CD14-positive monocyte (primary cell): ENCODE measurements at regions not wholly inside any gene's neighbourhood (a gene's known extent, or its start where the extent isn't known, plus 50 kb on each side); places are given as distances from the start of the nearest gene placed in this dataset.
A peak's percentile ranks its signal among the peaks of the same experiment; 100 is the strongest.

Source experiments
- DNase-seq, 3 donors: peaks; one replicate each; pipeline ENCODE4 v3.0.0-alpha.2; 2011 to 2022
- H2AFZ ChIP-seq: 2 replicates; pipeline ENCODE4 v1.6.0; 2012; ENCODE audit warnings: mild to moderate bottlenecking, low read depth, low read length, inconsistent platforms; ENCODE audit not compliant: insufficient read depth, poor library complexity, severe bottlenecking
- H3K27ac ChIP-seq, 2 donors: 1 replicate in 1 of 2; 2 replicates in 1 of 2; pipeline ENCODE4 v1.5.1; 2012 to 2013; ENCODE audit warnings: low read length in 2 of 2, control low read depth in 1 of 2, inconsistent platforms in 1 of 2, low read depth in 1 of 2, mild to moderate bottlenecking in 1 of 2
- H3K27me3 ChIP-seq, 2 donors: one replicate each; pipeline versions ENCODE4 v1.6.0 to v1.6.1; 2011 to 2013; ENCODE audit warnings: low read length in 2 of 2; ENCODE audit not compliant: control insufficient read depth in 2 of 2, insufficient read depth in 2 of 2
- H3K36me3 ChIP-seq, 2 donors: replicated peaks in 1 of 2; 1 replicate in 1 of 2; 2 replicates in 1 of 2; pipeline versions ENCODE4 v1.5.1 to v1.6.1; 2012 to 2013; ENCODE audit warnings: low read length in 2 of 2, control low read depth in 1 of 2, inconsistent platforms in 1 of 2, mild to moderate bottlenecking in 1 of 2; ENCODE audit not compliant: insufficient read depth in 2 of 2, control insufficient read depth in 1 of 2
- H3K4me1 ChIP-seq, 2 donors: 1 replicate in 1 of 2; 2 replicates in 1 of 2; pipeline versions ENCODE4 v1.5.1 to v1.6.1; 2012 to 2013; ENCODE audit warnings: low read length in 2 of 2, control low read depth in 1 of 2, inconsistent platforms in 1 of 2, mild to moderate bottlenecking in 1 of 2, moderate library complexity in 1 of 2; ENCODE audit not compliant: insufficient read depth in 2 of 2, control insufficient read depth in 1 of 2
- H3K4me2 ChIP-seq: replicated peaks from 2 replicates; pipeline ENCODE3; 2012; ENCODE audit warnings: low read length, moderate library complexity, mild to moderate bottlenecking; ENCODE audit not compliant: poor library complexity, severe bottlenecking; ENCODE audit errors: extremely low read depth
- H3K4me3 ChIP-seq, 3 experiments: fragments of 200-600 bp in 1 of 3; sonication (generic) in 1 of 3; replicated peaks in 1 of 3; 1 replicate in 2 of 3; 2 replicates in 1 of 3; pipeline ENCODE4 v1.5.1; 2011 to 2013; ENCODE audit warnings: low read length in 3 of 3, mild to moderate bottlenecking in 3 of 3, control low read depth in 2 of 3, low read depth in 2 of 3, inconsistent platforms in 1 of 3, moderate library complexity in 1 of 3
- H3K79me2 ChIP-seq: 2 replicates; pipeline ENCODE4 v1.6.0; 2012; ENCODE audit warnings: mild to moderate bottlenecking, control low read depth, inconsistent platforms, low read length, moderate library complexity; ENCODE audit not compliant: insufficient read depth
- H3K9ac ChIP-seq: 2 replicates; pipeline ENCODE4 v1.6.0; 2017; ENCODE audit warnings: low read length, mild to moderate bottlenecking; ENCODE audit not compliant: insufficient read depth, poor library complexity, severe bottlenecking
- H3K9me3 ChIP-seq, 2 donors: replicated peaks in 1 of 2; 1 replicate in 1 of 2; 2 replicates in 1 of 2; pipeline versions ENCODE4 v1.5.1 to v1.6.1; 2012 to 2013; ENCODE audit warnings: low read length in 2 of 2, control low read depth in 1 of 2; ENCODE audit not compliant: control insufficient read depth in 1 of 2, insufficient read depth in 1 of 2
- H4K20me1 ChIP-seq: 2 replicates; pipeline ENCODE4 v1.6.0; 2012; ENCODE audit warnings: mild to moderate bottlenecking, low read length, control low read depth, moderate library complexity; ENCODE audit not compliant: insufficient read depth
- H3K27ac Mint-ChIP-seq, 7 donors: one replicate each; pipeline ENCODE4 v1.8.0; 2020; ENCODE audit warnings: mild to moderate bottlenecking in 7 of 7, mixed read lengths in 7 of 7, moderate library complexity in 6 of 7, inconsistent platforms in 2 of 7
- H3K27me3 Mint-ChIP-seq, 3 donors: one replicate each; pipeline ENCODE4 v1.8.0; 2021 to 2022; ENCODE audit warnings: low read depth in 3 of 3, mild to moderate bottlenecking in 3 of 3, mixed read lengths in 3 of 3, moderate library complexity in 3 of 3, inconsistent platforms in 1 of 3
- H3K36me3 Mint-ChIP-seq, 2 donors: one replicate each; pipeline ENCODE4 v1.8.0; 2020; ENCODE audit warnings: mixed read lengths in 2 of 2, inconsistent platforms in 1 of 2, mild to moderate bottlenecking in 1 of 2
- H3K4me1 Mint-ChIP-seq: one replicate; pipeline ENCODE4 v1.8.0; 2020; ENCODE audit warnings: mild to moderate bottlenecking, mixed read lengths
- H3K4me3 Mint-ChIP-seq, 2 donors: one replicate each; pipeline ENCODE4 v1.8.0; 2020; ENCODE audit warnings: mild to moderate bottlenecking in 2 of 2, mixed read lengths in 2 of 2, moderate library complexity in 1 of 2
- H3K9me3 Mint-ChIP-seq, 7 donors: one replicate each; pipeline ENCODE4 v1.8.0; 2020 to 2022; ENCODE audit warnings: mixed read lengths in 7 of 7, mild to moderate bottlenecking in 6 of 7, moderate library complexity in 6 of 7, inconsistent platforms in 2 of 7
- WGBS: methylation state at CpG from one replicate; pipeline ENCODE4 v1.1.5; 2013; ENCODE audit warnings: missing lambda C conversion rate; ENCODE audit not compliant: insufficient coverage; 5-methylcytosine and 5-hydroxymethylcytosine counted together
- intact Hi-C, 2 donors: fragments of 100-400 bp; cut with micrococcal nuclease; formaldehyde crosslinking; loops; one replicate each; pipeline versions ENCODE4 v1.15.0 to v1.15.1; 2023
- TF ChIP-seq, protein P1 (sequence below): fragments of 200-600 bp; IDR thresholded peaks from one replicate; pipeline ENCODE4 v1.8.0; 2022; ENCODE audit warnings: antibody characterized with exemption, mild to moderate bottlenecking

DNA sequence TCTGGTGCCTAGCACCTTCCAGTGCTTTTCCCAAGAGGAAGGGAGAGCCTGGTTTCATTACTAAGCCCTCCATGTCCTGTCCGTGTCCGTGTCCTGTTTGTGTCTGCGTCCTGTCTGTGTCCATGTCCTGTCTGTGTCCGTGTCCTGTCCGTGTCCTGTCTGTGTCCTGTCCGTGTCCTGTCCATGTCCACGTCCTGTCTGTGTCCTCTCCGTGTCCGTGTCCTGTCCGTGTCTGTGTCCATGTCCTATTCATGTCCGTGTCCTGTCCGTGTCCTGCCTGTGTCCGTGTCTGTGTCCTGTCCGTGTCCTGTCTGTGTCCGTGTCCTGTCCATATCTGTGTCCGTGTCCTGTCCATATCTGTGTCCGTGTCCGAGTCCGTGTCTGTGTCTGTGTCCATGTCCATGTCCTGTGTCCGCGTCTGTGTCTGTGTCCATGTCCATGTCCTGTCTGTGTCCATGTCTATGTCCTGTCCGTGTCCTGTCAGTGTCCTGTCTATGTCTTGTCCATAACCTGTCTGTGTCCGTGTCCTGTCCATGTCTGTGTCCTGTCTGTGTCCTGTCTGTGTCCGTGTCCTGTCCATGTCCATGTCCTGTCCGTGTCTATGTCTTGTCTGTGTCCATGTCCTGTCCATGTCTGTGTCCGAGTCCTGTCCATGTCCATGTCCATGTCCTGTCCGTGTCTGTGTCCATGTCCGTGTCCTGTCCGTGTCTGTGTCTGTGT, 54.4 kb upstream of the BHLHE23 start:
- Mint-ChIP-seq H3K9me3 (peaks cover 0 to 10% (median 5%) of the 10 kb centered on the region in 7 donors), H3K4me1 (no peaks in the 10 kb centered on the region), H3K27me3 (peaks cover 4 to 6% (median 6%) of the 10 kb centered on the region in 3 donors), H3K27ac (peak overlapping the region in 1 of 7 donors; percentile 18), H3K36me3 (no peaks in the 10 kb centered on the region), H3K4me3 (no peak overlapping the region)
- DNase-seq, result no peak
- TF ChIP-seq, protein P1, sequence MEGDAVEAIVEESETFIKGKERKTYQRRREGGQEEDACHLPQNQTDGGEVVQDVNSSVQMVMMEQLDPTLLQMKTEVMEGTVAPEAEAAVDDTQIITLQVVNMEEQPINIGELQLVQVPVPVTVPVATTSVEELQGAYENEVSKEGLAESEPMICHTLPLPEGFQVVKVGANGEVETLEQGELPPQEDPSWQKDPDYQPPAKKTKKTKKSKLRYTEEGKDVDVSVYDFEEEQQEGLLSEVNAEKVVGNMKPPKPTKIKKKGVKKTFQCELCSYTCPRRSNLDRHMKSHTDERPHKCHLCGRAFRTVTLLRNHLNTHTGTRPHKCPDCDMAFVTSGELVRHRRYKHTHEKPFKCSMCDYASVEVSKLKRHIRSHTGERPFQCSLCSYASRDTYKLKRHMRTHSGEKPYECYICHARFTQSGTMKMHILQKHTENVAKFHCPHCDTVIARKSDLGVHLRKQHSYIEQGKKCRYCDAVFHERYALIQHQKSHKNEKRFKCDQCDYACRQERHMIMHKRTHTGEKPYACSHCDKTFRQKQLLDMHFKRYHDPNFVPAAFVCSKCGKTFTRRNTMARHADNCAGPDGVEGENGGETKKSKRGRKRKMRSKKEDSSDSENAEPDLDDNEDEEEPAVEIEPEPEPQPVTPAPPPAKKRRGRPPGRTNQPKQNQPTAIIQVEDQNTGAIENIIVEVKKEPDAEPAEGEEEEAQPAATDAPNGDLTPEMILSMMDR, result no peak
- Histone ChIP-seq H3K4me3 (no peak overlapping the region), H3K4me2 (no peak overlapping the region), H3K9me3 (peaks cover 8 to 16% of the 10 kb centered on the region in 2 donors), H4K20me1 (no peaks in the 10 kb centered on the region), H3K27ac (no peak overlapping the region), H3K27me3 (no peaks in the 10 kb centered on the region), H3K4me1 (no peaks in the 10 kb centered on the region), H3K79me2 (no peaks in the 10 kb centered on the region), H3K9ac (no peak overlapping the region), H2AFZ (no peak overlapping the region), H3K36me3 (no peaks in the 10 kb centered on the region)
- intact Hi-C loops, result no loop called here
- 96% methylated on average over 29 of the region's 29 CpGs for WGBS

DNA sequence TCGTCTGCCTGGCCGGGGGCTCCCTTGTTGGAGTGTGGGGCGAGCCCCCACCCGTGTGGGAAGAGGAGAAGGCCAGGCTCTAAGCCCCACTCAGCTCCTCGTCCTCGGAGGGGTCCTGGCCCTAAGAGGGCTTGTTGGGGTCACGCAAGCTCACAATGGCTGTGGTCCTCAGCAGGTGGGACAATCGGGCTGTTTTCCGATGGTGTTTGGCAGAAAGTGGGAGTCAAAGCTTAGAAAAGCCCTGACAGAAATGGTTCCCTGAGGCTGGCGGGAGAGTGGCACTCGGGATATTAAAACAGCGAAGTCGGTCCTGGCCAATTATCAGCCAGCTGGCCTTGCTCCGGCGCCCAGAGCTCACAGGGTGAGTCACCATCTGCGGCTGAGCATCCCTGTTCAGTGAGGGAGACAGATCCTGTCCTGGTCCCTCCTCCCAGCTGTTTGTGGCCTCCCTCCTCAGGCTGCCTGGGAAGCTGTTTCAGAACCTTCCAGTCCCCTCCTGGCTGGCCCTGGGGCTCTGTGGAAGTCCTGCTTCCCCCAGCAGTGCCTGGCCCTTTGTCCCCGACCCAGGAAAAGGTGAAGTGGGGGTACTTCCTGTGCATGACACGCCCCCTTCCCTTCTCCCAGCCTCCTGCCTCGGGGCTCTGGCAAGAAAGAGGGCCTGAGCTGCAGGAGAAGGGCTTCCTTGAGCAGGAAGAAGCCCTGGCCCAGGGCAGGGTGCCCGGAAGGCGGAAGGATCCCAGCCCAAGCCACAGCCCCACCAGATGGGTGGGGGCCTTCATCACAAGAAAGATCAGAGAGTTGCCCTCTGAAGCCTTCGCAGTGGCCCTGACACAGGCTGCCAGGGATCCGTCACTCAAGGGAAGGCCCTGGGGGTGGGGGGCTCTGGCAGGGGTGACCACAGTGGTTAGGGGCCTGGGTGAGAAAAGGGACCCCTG, 53.6 kb upstream of the BHLHE23 start:
- Histone ChIP-seq H3K4me1 (no peaks in the 10 kb centered on the region), H3K27me3 (no peaks in the 10 kb centered on the region), H3K9me3 (peaks cover 8 to 16% of the 10 kb centered on the region in 2 donors), H3K36me3 (no peaks in the 10 kb centered on the region), H4K20me1 (no peaks in the 10 kb centered on the region), H3K27ac (no peak overlapping the region), H3K4me3 (no peak overlapping the region), H3K4me2 (no peak overlapping the region), H2AFZ (no peak overlapping the region), H3K9ac (no peak overlapping the region), H3K79me2 (no peaks in the 10 kb centered on the region)
- TF ChIP-seq, protein P1, result no peak
- no peak for DNase-seq
- H3K4me1 Mint-ChIP-seq, result no peaks in the 10 kb centered on the region
- 82% methylated on average over 21 of the region's 23 CpGs for WGBS
- intact Hi-C loops, result no loop called here
- H3K9me3 Mint-ChIP-seq, result peaks cover 0 to 10% (median 5%) of the 10 kb centered on the region in 7 donors
- no peaks in the 10 kb centered on the region for H3K36me3 Mint-ChIP-seq
- H3K27ac Mint-ChIP-seq, result no peak overlapping the region
- H3K4me3 Mint-ChIP-seq, result no peak overlapping the region
- H3K27me3 Mint-ChIP-seq, result peaks cover 4 to 6% (median 4%) of the 10 kb centered on the region in 3 donors
